Spleen (tissue), 11 donors: ENCODE measurements at regions not wholly inside any gene's neighbourhood (a gene's known extent, or its start where the extent isn't known, plus 50 kb on each side); places are given as distances from the start of the nearest gene placed in this dataset.

Experiments used
- DNase-seq: peaks from one replicate; pipeline ENCODE4 v3.0.0-alpha.2; 2020
- H3K27ac ChIP-seq, 8 donors: fragments of 200-600 bp; sonication (generic) in 7 of 8; 1 replicate in 4 of 8; 2 replicates in 4 of 8; pipeline versions ENCODE4 v1.5.0 to v1.8.0; 2016 to 2021; ENCODE audit warnings: inconsistent platforms in 4 of 8, mild to moderate bottlenecking in 4 of 8, moderate library complexity in 1 of 8
- H3K27me3 ChIP-seq, 7 donors: fragments of 200-600 bp; sonication (generic) in 6 of 7; replicated peaks in 1 of 7; 1 replicate in 4 of 7; 2 replicates in 3 of 7; pipeline versions ENCODE4 v1.5.0 to v1.8.0; 2016 to 2021; ENCODE audit warnings: inconsistent platforms in 3 of 7, mild to moderate bottlenecking in 1 of 7
- H3K36me3 ChIP-seq, 6 donors: fragments of 200-600 bp; sonication (generic) in 5 of 6; 1 replicate in 4 of 6; 2 replicates in 2 of 6; pipeline versions ENCODE4 v1.5.0 to v1.8.0; 2016 to 2021; ENCODE audit warnings: inconsistent platforms in 2 of 6
- H3K4me1 ChIP-seq, 6 donors: fragments of 200-600 bp; sonication (generic) in 5 of 6; 1 replicate in 3 of 6; 2 replicates in 3 of 6; pipeline versions ENCODE4 v1.5.0 to v1.8.0; 2016 to 2021; ENCODE audit warnings: inconsistent platforms in 3 of 6
- H3K4me3 ChIP-seq, 8 donors: fragments of 200-600 bp; sonication (generic) in 7 of 8; 1 replicate in 4 of 8; 2 replicates in 4 of 8; pipeline versions ENCODE4 v1.5.0 to v1.8.0; 2016 to 2021; ENCODE audit warnings: inconsistent platforms in 4 of 8, mild to moderate bottlenecking in 4 of 8, moderate library complexity in 2 of 8
- H3K9me3 ChIP-seq, 8 donors: fragments of 200-600 bp; sonication (generic) in 7 of 8; 1 replicate in 4 of 8; 2 replicates in 4 of 8; pipeline versions ENCODE4 v1.5.0 to v1.8.0; 2016 to 2021; ENCODE audit warnings: inconsistent platforms in 4 of 8
- CTCF ChIP-seq, 11 experiments: fragments of 200-600 bp in 7 of 11; fragments of 450-650 bp in 4 of 11; sonication (generic) in 4 of 11; IDR thresholded peaks in 8 of 11; conservative IDR thresholded peaks in 3 of 11; 1 replicate in 7 of 11; 2 replicates in 4 of 11; pipeline versions ENCODE4 v1.4.0 to v1.8.0; 2016 to 2021; ENCODE audit warnings: antibody characterized with exemption in 11 of 11, inconsistent platforms in 4 of 11, mild to moderate bottlenecking in 1 of 11
- POLR2A ChIP-seq, 3 donors: fragments of 450-650 bp; IDR thresholded peaks; one replicate each; pipeline ENCODE4 v1.5.1; 2017; ENCODE audit warnings: antibody characterized with exemption in 3 of 3, mild to moderate bottlenecking in 1 of 3
- POLR2AphosphoS5 ChIP-seq, 3 donors: sonication (generic); formaldehyde crosslinking; IDR thresholded peaks; one replicate each; pipeline ENCODE4 v1.5.1; 2017; ENCODE audit warnings: antibody characterized with exemption in 3 of 3
- WGBS, 5 donors: extraction: QIAGEN DNeasy Blood & Tissue Kit in 3 of 5; methylation state at CpG; one replicate each; pipeline versions ENCODE4 v1.1.5 to v1.1.7; 2013 to 2018; 5-methylcytosine and 5-hydroxymethylcytosine counted together
- intact Hi-C: fragments of 100-400 bp; cut with DNase I; formaldehyde crosslinking; loops from one replicate; pipeline ENCODE4 v1.15.0; 2023; ENCODE audit warnings: low total_unique reads
- donor health status: healthy with polysubstance abuse.
- donor health status: DM: no; HTN: no; CAD: no; lungs with moderate emphysema.
- donor health status: DM: no; HTN: no; CAD: no.
- donor health status: Bipolar disorder and iron deficiency.
- donor health status: healthy.
- donor health status: DM: no; HTN: no; CAD: no.
- donor health status: DM: yes; HTN: yes; CAD: no.

GRCh38 chr2:147549054-147549453, 295.8 kb upstream of the ACVR2A start:
- no peak overlapping the region for H3K27ac ChIP-seq
- H3K27me3 ChIP-seq = no peaks in the 10 kb centered on the region
- H3K4me3 ChIP-seq = no peak overlapping the region
- H3K36me3 ChIP-seq = no peaks in the 10 kb centered on the region
- TF ChIP-seq POLR2A (IDR thresholded peaks at IDR 0.05) (no peak), CTCF (IDR thresholded peaks at IDR 0.05 in 8 of 11, conservative IDR thresholded peaks at IDR 0.05 in 3 of 11) (no peak), POLR2AphosphoS5 (IDR thresholded peaks at IDR 0.05) (no peak)
- H3K4me1 ChIP-seq = no peaks in the 10 kb centered on the region
- intact Hi-C loops = no loop called here
- H3K9me3 ChIP-seq = no peaks in the 10 kb centered on the region
- DNase-seq = no peak

- Histone ChIP-seq H3K9me3 (no peaks in the 10 kb centered on the region), H3K4me1 (no peaks in the 10 kb centered on the region), H3K4me3 (no peak overlapping the region), H3K27me3 (no peaks in the 10 kb centered on the region), H3K36me3 (no peaks in the 10 kb centered on the region), H3K27ac (no peak overlapping the region)
- intact Hi-C loops = no loop called here
- no peak for TF ChIP-seq POLR2AphosphoS5 (IDR thresholded peaks at IDR 0.05)
- no peak for TF ChIP-seq POLR2A (IDR thresholded peaks at IDR 0.05)
- TF ChIP-seq CTCF (IDR thresholded peaks at IDR 0.05 in 8 of 11, conservative IDR thresholded peaks at IDR 0.05 in 3 of 11) = no peak
- no peak for DNase-seq
- WGBS, 5 donors = 69 to 86% (median 82%) methylated on average over 1 of the region's 1 CpG
Observed at GRCh38 chr2:147548451-147548850, 296.4 kb upstream of the ACVR2A start.

GRCh38 chr2:147547440-147547839, 297.4 kb upstream of the ACVR2A start:
- H3K4me3 ChIP-seq = no peak overlapping the region
- intact Hi-C loops = no loop called here
- DNase-seq = no peak
- no peaks in the 10 kb centered on the region for H3K9me3 ChIP-seq
- no peak overlapping the region for H3K27ac ChIP-seq
- no peaks in the 10 kb centered on the region for H3K4me1 ChIP-seq
- no peaks in the 10 kb centered on the region for H3K27me3 ChIP-seq
- no peak for TF ChIP-seq POLR2A (IDR thresholded peaks at IDR 0.05)
- no peak for TF ChIP-seq CTCF (IDR thresholded peaks at IDR 0.05 in 8 of 11, conservative IDR thresholded peaks at IDR 0.05 in 3 of 11)
- TF ChIP-seq POLR2AphosphoS5 (IDR thresholded peaks at IDR 0.05) = no peak
- WGBS, 5 donors = 81 to 93% (median 88%) methylated on average over 1 of the region's 1 CpG
- no peaks in the 10 kb centered on the region for H3K36me3 ChIP-seq

GRCh38 chr2:147546109-147546508, 298.7 kb upstream of the ACVR2A start:
- DNase-seq = no peak
- intact Hi-C loops = no loop called here
- Histone ChIP-seq H3K36me3 (no peaks in the 10 kb centered on the region), H3K4me1 (no peaks in the 10 kb centered on the region), H3K27me3 (no peaks in the 10 kb centered on the region), H3K27ac (no peak overlapping the region), H3K9me3 (no peaks in the 10 kb centered on the region), H3K4me3 (no peak overlapping the region)
- TF ChIP-seq POLR2A (IDR thresholded peaks at IDR 0.05) (no peak), POLR2AphosphoS5 (IDR thresholded peaks at IDR 0.05) (no peak), CTCF (IDR thresholded peaks at IDR 0.05 in 8 of 11, conservative IDR thresholded peaks at IDR 0.05 in 3 of 11) (no peak)
- 55 to 81% (median 71%) methylated on average over 1 of the region's 1 CpG for WGBS, 5 donors
